BLaER1 (cell line): ENCODE measurements at regions not wholly inside any gene's neighbourhood (a gene's known extent, or its start where the extent isn't known, plus 50 kb on each side); places are given as distances from the start of the nearest gene placed in this dataset.
"Not testable (repeated sequence)": the region's sequence is repeated elsewhere in the genome, so short reads cannot be mapped to it uniquely, and the experiment has no call there.

Experiments used
- H3K27ac ChIP-seq: shearing (Covaris generic); formaldehyde crosslinking; 2 replicates; pipeline ENCODE4 v1.8.1; 2022
- H3K27me3 ChIP-seq: shearing (Covaris generic); formaldehyde crosslinking; 2 replicates; pipeline ENCODE4 v1.8.1; 2022
- H3K36me3 ChIP-seq: shearing (Covaris generic); formaldehyde crosslinking; 2 replicates; pipeline ENCODE4 v1.8.1; 2022
- H3K4me1 ChIP-seq: shearing (Covaris generic); formaldehyde crosslinking; 2 replicates; pipeline ENCODE4 v1.8.1; 2022
- H3K4me2 ChIP-seq: shearing (Covaris generic); formaldehyde crosslinking; 2 replicates; pipeline ENCODE4 v1.8.1; 2022
- H3K4me3 ChIP-seq: shearing (Covaris generic); formaldehyde crosslinking; 2 replicates; pipeline ENCODE4 v1.8.1; 2022
- H3K9ac ChIP-seq: shearing (Covaris generic); formaldehyde crosslinking; 2 replicates; pipeline ENCODE4 v1.8.1; 2022
- H3K9me3 ChIP-seq: shearing (Covaris generic); formaldehyde crosslinking; 2 replicates; pipeline ENCODE4 v1.8.1; 2022
- H4K20me1 ChIP-seq: shearing (Covaris generic); formaldehyde crosslinking; 2 replicates; pipeline ENCODE4 v1.8.1; 2022
- Cebpa-rat ChIP-seq: shearing (Covaris generic); IDR thresholded peaks from 2 replicates; pipeline ENCODE4 v1.8.1; 2022

GRCh38 chr15:81642451-81642990 lies 268.5 kb upstream of the TMC3 start:
- TF ChIP-seq Cebpa-rat = no peak
- Histone ChIP-seq H3K4me2 (no peak overlapping the region), H3K9me3 (peaks cover 16% of the 10 kb centered on the region; the same call in 1 of the 2 replicates), H3K4me1 (0 out of 2 replicates have a peak, but pooled peaks cover 4% of the 10 kb centered on the region), H3K4me3 (no peak overlapping the region), H3K27me3 (no peaks in the 10 kb centered on the region), H3K36me3 (no peaks in the 10 kb centered on the region), H4K20me1 (no peaks in the 10 kb centered on the region), H3K27ac (no peak overlapping the region), H3K9ac (no peak overlapping the region)

GRCh38 chr15:81636064-81636463 lies 262.1 kb upstream of the TMC3 start:
- H3K4me2 ChIP-seq, H3K27ac ChIP-seq, H3K36me3 ChIP-seq, H4K20me1 ChIP-seq, H3K9ac ChIP-seq, H3K4me1 ChIP-seq, H3K27me3 ChIP-seq, H3K4me3 ChIP-seq: not testable (repeated sequence)
- H3K9me3 ChIP-seq = peaks cover 16% of the 10 kb centered on the region; the same call in 1 of the 2 replicates

- Histone ChIP-seq H3K27me3 (no peaks in the 10 kb centered on the region), H3K9ac (no peak overlapping the region), H3K4me2 (no peak overlapping the region), H3K27ac (no peak overlapping the region), H4K20me1 (no peaks in the 10 kb centered on the region), H3K36me3 (no peaks in the 10 kb centered on the region), H3K9me3 (peaks cover 7% of the 10 kb centered on the region; the same call in 1 of the 2 replicates), H3K4me3 (no peak overlapping the region), H3K4me1 (no peaks in the 10 kb centered on the region)
- TF ChIP-seq Cebpa-rat = no peak
Measured at GRCh38 chr15:81633889-81634288, 259.9 kb upstream of the TMC3 start.

GRCh38 chr15:81625896-81626295 lies 251.9 kb upstream of the TMC3 start:
- H3K9me3 ChIP-seq = peaks cover 9% of the 10 kb centered on the region; the same call in 1 of the 2 replicates
- no peaks in the 10 kb centered on the region for H3K27me3 ChIP-seq
- TF ChIP-seq Cebpa-rat = no peak
- H4K20me1 ChIP-seq = no peaks in the 10 kb centered on the region
- no peak overlapping the region for H3K9ac ChIP-seq
- no peaks in the 10 kb centered on the region for H3K4me1 ChIP-seq
- H3K27ac ChIP-seq = no peak overlapping the region
- no peak overlapping the region for H3K4me2 ChIP-seq
- H3K36me3 ChIP-seq = no peaks in the 10 kb centered on the region
- no peak overlapping the region for H3K4me3 ChIP-seq

GRCh38 chr15:81619002-81619401 lies 245.0 kb upstream of the TMC3 start:
- H4K20me1 ChIP-seq = no peaks in the 10 kb centered on the region
- H3K9ac ChIP-seq = no peak overlapping the region
- no peak overlapping the region for H3K4me3 ChIP-seq
- no peak overlapping the region for H3K27ac ChIP-seq
- H3K36me3 ChIP-seq = no peaks in the 10 kb centered on the region
- no peak for TF ChIP-seq Cebpa-rat
- H3K9me3 ChIP-seq = 0 out of 2 replicates have a peak, but pooled peaks cover 3% of the 10 kb centered on the region
- H3K4me2 ChIP-seq = no peak overlapping the region
- H3K27me3 ChIP-seq = no peaks in the 10 kb centered on the region
- H3K4me1 ChIP-seq = no peaks in the 10 kb centered on the region

GRCh38 chr15:81612631-81613030 lies 238.6 kb upstream of the TMC3 start:
- Histone ChIP-seq H3K4me3 (no peak overlapping the region), H3K27ac (no peak overlapping the region), H3K9me3 (no peaks in the 10 kb centered on the region), H4K20me1 (no peaks in the 10 kb centered on the region), H3K4me1 (no peaks in the 10 kb centered on the region), H3K36me3 (no peaks in the 10 kb centered on the region), H3K9ac (no peak overlapping the region), H3K4me2 (no peak overlapping the region), H3K27me3 (no peaks in the 10 kb centered on the region)
- TF ChIP-seq Cebpa-rat = no peak

- no peaks in the 10 kb centered on the region for H3K9me3 ChIP-seq
- no peak for TF ChIP-seq Cebpa-rat
- no peak overlapping the region for H3K4me2 ChIP-seq
- H3K4me1 ChIP-seq = peaks cover 4% of the 10 kb centered on the region; the same call in 1 of the 2 replicates
- no peaks in the 10 kb centered on the region for H3K27me3 ChIP-seq
- no peak overlapping the region for H3K27ac ChIP-seq
- no peak overlapping the region for H3K9ac ChIP-seq
- no peaks in the 10 kb centered on the region for H4K20me1 ChIP-seq
- H3K4me3 ChIP-seq = no peak overlapping the region
- no peaks in the 10 kb centered on the region for H3K36me3 ChIP-seq
Measured at GRCh38 chr15:81611679-81612078, 237.7 kb upstream of the TMC3 start.

- no peaks in the 10 kb centered on the region for H3K36me3 ChIP-seq
- H3K27me3 ChIP-seq = no peaks in the 10 kb centered on the region
- no peaks in the 10 kb centered on the region for H3K9me3 ChIP-seq
- no peak overlapping the region for H3K4me3 ChIP-seq
- H3K4me1 ChIP-seq = peaks cover 4% of the 10 kb centered on the region; the same call in 1 of the 2 replicates
- no peak overlapping the region for H3K4me2 ChIP-seq
- no peaks in the 10 kb centered on the region for H4K20me1 ChIP-seq
- H3K27ac ChIP-seq = no peak overlapping the region
- no peak for TF ChIP-seq Cebpa-rat
- H3K9ac ChIP-seq = no peak overlapping the region
Measured at GRCh38 chr15:81608309-81608829, 234.4 kb upstream of the TMC3 start.

- no peak for TF ChIP-seq Cebpa-rat
- no peaks in the 10 kb centered on the region for H4K20me1 ChIP-seq
Measured at GRCh38 chr15:81604713-81605112, 230.7 kb upstream of the TMC3 start.

GRCh38 chr15:81596159-81596865 lies 222.3 kb upstream of the TMC3 start:
- Histone ChIP-seq H3K36me3 (no peaks in the 10 kb centered on the region; the same call in 1 of the 2 replicates), H3K9ac (peak overlapping the region; percentile 42; the same call in 1 of the 2 replicates), H3K27me3 (no peaks in the 10 kb centered on the region), H3K4me1 (peaks cover 39% of the 10 kb centered on the region), H3K4me3 (peak overlapping the region; percentile 18), H3K4me2 (peak overlapping the region; percentile 76), H3K27ac (peak overlapping the region; percentile 71), H3K9me3 (peaks cover 53% of the 10 kb centered on the region), H4K20me1 (no peaks in the 10 kb centered on the region)
- TF ChIP-seq Cebpa-rat = no peak

More at GRCh38 chr15:81604713-81605112, 230.7 kb upstream of the TMC3 start:
- Histone ChIP-seq H3K4me2 (no peak overlapping the region), H3K4me1 (peaks cover 4% of the 10 kb centered on the region; the same call in 1 of the 2 replicates), H3K36me3 (no peaks in the 10 kb centered on the region; the same call in 1 of the 2 replicates), H3K9me3 (peaks cover 22% of the 10 kb centered on the region), H3K27me3 (no peaks in the 10 kb centered on the region), H3K27ac (no peak overlapping the region), H3K4me3 (no peak overlapping the region), H3K9ac (no peak overlapping the region)
